ENCODE measurements at regions not wholly inside any gene's neighbourhood (a gene's known extent, or its start where the extent isn't known, plus 50 kb on each side); places are given as distances from the start of the nearest gene placed in this dataset.

DNA sequence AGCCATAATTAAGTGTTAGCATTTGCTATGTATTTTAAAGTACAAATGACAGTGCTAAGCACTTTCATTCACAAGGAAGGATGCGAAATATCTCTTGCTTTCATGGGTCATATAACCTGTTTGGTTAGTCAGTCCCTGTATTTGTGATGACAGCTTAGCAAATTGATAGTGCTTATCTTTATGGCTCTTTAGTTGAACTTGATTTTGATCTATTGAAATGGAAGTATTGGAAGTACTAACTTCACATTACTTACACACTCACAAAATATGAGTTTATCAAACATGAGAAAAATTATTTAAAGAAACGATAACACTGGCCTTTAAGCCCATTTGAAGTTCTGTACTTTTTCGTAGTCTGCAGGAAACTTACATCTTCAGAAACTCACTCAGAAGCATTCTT lies 97.4 kb upstream of the NEUROD1 start:
- POLR2A ChIA-PET, result no interaction called here
- Histone ChIP-seq H3K9ac (ENCODE audit: control insufficient read depth, insufficient read depth, low read length) (no peak overlapping the region), H3K4me1 (ENCODE audit: control insufficient read depth, insufficient read depth, low read length) (no peaks in the 10 kb centered on the region)

More for the DNA sequence above, 97.4 kb upstream of the NEUROD1 start:
- no peak for FAIRE-seq
- intact Hi-C loops (cut with micrococcal nuclease; ENCODE audit: unreplicated experiment) (no loop called here), in situ Hi-C loops (cut with MboI) (no loop called here)
- Histone ChIP-seq H4K20me1 (ENCODE audit: control insufficient read depth, insufficient read depth) (no peaks in the 10 kb centered on the region), H3K79me2 (ENCODE audit: control insufficient read depth, insufficient read depth, low read length) (no peaks in the 10 kb centered on the region), H3K4me2 (ENCODE audit: control insufficient read depth, insufficient read depth) (no peak overlapping the region), H3K9me3 (replicated peaks; ENCODE audit: control insufficient read depth, insufficient read depth, low read length) (no peaks in the 10 kb centered on the region), H3K36me3 (ENCODE audit: control insufficient read depth in 2 of 2, insufficient read depth in 2 of 2, low read length in 1 of 2) (no peaks in the 10 kb centered on the region), H3K27me3 (replicated peaks in 1 of 2; ENCODE audit: control insufficient read depth in 2 of 2, insufficient read depth in 2 of 2, low read length in 1 of 2) (no peaks in the 10 kb centered on the region), H2AFZ (ENCODE audit: control insufficient read depth, low read depth, low read length) (no peak overlapping the region), H3K27ac (ENCODE audit: control insufficient read depth, insufficient read depth) (no peak overlapping the region), H3K4me3 (no peak overlapping the region)
- no peak for DNase-seq (ENCODE audit: low read depth, low spot score)
- BruUV-seq (replicated peaks), result no TSS peak
- no peak for ATAC-seq
- TF ChIP-seq, protein P1, sequence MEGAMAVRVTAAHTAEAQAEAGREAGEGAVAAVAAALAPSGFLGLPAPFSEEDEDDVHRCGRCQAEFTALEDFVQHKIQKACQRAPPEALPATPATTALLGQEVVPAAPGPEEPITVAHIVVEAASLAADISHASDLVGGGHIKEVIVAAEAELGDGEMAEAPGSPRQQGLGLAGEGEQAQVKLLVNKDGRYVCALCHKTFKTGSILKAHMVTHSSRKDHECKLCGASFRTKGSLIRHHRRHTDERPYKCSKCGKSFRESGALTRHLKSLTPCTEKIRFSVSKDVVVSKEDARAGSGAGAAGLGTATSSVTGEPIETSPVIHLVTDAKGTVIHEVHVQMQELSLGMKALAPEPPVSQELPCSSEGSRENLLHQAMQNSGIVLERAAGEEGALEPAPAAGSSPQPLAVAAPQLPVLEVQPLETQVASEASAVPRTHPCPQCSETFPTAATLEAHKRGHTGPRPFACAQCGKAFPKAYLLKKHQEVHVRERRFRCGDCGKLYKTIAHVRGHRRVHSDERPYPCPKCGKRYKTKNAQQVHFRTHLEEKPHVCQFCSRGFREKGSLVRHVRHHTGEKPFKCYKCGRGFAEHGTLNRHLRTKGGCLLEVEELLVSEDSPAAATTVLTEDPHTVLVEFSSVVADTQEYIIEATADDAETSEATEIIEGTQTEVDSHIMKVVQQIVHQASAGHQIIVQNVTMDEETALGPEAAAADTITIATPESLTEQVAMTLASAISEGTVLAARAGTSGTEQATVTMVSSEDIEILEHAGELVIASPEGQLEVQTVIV (IDR thresholded peaks at IDR 0.05; ENCODE audit: borderline replicate concordance, partially characterized antibody), result no peak
- TF ChIP-seq TCF7 (IDR thresholded peaks at IDR 0.05; ENCODE audit: borderline replicate concordance), result no peak
- no peak for TF ChIP-seq NFYA (IDR thresholded peaks at IDR 0.05; ENCODE audit: borderline replicate concordance, low read depth, low read length)
- no peak for TF ChIP-seq YY1 (IDR thresholded peaks at IDR 0.05; ENCODE audit: low read depth, low read length)
- no peak for TF ChIP-seq PAX5 (IDR thresholded peaks at IDR 0.05; ENCODE audit: borderline replicate concordance, low read depth, low read length)
- TF ChIP-seq, protein P2, sequence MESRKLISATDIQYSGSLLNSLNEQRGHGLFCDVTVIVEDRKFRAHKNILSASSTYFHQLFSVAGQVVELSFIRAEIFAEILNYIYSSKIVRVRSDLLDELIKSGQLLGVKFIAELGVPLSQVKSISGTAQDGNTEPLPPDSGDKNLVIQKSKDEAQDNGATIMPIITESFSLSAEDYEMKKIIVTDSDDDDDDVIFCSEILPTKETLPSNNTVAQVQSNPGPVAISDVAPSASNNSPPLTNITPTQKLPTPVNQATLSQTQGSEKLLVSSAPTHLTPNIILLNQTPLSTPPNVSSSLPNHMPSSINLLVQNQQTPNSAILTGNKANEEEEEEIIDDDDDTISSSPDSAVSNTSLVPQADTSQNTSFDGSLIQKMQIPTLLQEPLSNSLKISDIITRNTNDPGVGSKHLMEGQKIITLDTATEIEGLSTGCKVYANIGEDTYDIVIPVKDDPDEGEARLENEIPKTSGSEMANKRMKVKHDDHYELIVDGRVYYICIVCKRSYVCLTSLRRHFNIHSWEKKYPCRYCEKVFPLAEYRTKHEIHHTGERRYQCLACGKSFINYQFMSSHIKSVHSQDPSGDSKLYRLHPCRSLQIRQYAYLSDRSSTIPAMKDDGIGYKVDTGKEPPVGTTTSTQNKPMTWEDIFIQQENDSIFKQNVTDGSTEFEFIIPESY (IDR thresholded peaks at IDR 0.05), result no peak
- TF ChIP-seq SUZ12 (IDR thresholded peaks at IDR 0.05; ENCODE audit: unreplicated experiment), result no peak
- TF ChIP-seq, protein P3, sequence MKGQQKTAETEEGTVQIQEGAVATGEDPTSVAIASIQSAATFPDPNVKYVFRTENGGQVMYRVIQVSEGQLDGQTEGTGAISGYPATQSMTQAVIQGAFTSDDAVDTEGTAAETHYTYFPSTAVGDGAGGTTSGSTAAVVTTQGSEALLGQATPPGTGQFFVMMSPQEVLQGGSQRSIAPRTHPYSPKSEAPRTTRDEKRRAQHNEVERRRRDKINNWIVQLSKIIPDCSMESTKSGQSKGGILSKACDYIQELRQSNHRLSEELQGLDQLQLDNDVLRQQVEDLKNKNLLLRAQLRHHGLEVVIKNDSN (IDR thresholded peaks at IDR 0.05; ENCODE audit: borderline replicate concordance, extremely low read length, insufficient read depth, low read depth, low read length), result no peak
- TF ChIP-seq, protein P4, sequence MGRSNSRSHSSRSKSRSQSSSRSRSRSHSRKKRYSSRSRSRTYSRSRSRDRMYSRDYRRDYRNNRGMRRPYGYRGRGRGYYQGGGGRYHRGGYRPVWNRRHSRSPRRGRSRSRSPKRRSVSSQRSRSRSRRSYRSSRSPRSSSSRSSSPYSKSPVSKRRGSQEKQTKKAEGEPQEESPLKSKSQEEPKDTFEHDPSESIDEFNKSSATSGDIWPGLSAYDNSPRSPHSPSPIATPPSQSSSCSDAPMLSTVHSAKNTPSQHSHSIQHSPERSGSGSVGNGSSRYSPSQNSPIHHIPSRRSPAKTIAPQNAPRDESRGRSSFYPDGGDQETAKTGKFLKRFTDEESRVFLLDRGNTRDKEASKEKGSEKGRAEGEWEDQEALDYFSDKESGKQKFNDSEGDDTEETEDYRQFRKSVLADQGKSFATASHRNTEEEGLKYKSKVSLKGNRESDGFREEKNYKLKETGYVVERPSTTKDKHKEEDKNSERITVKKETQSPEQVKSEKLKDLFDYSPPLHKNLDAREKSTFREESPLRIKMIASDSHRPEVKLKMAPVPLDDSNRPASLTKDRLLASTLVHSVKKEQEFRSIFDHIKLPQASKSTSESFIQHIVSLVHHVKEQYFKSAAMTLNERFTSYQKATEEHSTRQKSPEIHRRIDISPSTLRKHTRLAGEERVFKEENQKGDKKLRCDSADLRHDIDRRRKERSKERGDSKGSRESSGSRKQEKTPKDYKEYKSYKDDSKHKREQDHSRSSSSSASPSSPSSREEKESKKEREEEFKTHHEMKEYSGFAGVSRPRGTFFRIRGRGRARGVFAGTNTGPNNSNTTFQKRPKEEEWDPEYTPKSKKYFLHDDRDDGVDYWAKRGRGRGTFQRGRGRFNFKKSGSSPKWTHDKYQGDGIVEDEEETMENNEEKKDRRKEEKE (IDR thresholded peaks at IDR 0.05), result no peak
- no peak for TF ChIP-seq HDAC2 (IDR thresholded peaks at IDR 0.05)
- no peak for TF ChIP-seq RBBP5 (conservative IDR thresholded peaks at IDR 0.05)
- no peak for TF ChIP-seq ZNF384 (IDR thresholded peaks at IDR 0.05; ENCODE audit: borderline replicate concordance, low read depth, low read length)
- ChIA-PET SMC1A (ENCODE audit: uncharacterized antibody, unreplicated experiment) (interaction anchor here (1.3 to 1.4 kb wide), 2 partner anchors 11 to 63 kb away, joined by 3 to 5 read pairs; no protein-coding TSS in a partner anchor), CTCF (no interaction called here), RAD21 (ENCODE audit: unreplicated experiment) (no interaction called here)
- whole genome bisulfite sequencing (ENCODE audit: insufficient coverage, insufficient replicate concordance, low lambda C conversion rate, missing lambda C conversion rate), result 13% methylated on average over 3 of the region's 3 CpGs

All from GM12878 (cell line).